ENCODE measurements at regions not wholly inside any gene's neighbourhood (a gene's known extent, or its start where the extent isn't known, plus 50 kb on each side); places are given as distances from the start of the nearest gene placed in this dataset.
"Not testable (repeated sequence)": the region's sequence is repeated elsewhere in the genome, so short reads cannot be mapped to it uniquely, and the experiment has no call there.

DNA sequence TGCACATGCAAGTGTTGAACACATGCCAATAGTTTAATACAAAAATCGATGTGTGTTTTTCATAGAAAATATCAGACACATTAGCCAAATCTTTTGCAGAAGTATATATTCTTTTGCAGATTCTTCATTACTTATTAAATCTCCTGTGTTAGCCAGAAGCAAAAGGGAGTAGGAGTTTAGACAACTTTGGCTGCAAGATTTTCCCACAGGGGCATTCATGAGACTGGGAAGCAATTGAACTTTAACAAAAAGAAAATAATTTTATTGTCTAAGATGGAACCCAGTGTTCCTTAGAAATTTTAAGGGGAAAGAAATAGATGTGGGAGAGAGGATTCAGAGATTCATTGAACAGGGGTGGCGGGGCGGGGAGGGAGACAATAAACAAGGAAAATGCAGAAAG, 1336.0 kb downstream of the GATA3 start:
- Histone ChIP-seq H3K36me3 (ENCODE audit: insufficient read depth, low read length) (no peaks in the 10 kb centered on the region), H3K9me3 (ENCODE audit: control insufficient read depth in 1 of 2, insufficient read depth in 1 of 2, low read length in 2 of 2) (no peaks in the 10 kb centered on the region), H3K27ac (ENCODE audit: low read depth in 1 of 2, low read length in 2 of 2) (no peak overlapping the region), H3K4me3 (ENCODE audit: low read length) (no peak overlapping the region), H3K27me3 (ENCODE audit: control insufficient read depth in 1 of 2, insufficient read depth in 2 of 2, low read length in 2 of 2) (peaks cover 0 to 3% of the 10 kb centered on the region in 2 experiments), H3K4me1 (ENCODE audit: insufficient read depth, low read length) (no peaks in the 10 kb centered on the region)
- H3K4me1 Mint-ChIP-seq (ENCODE audit: low read depth) = no peaks in the 10 kb centered on the region
- ATAC-seq (ENCODE audit: poor library complexity) = no peak
- ChIA-PET POLR2A (no interaction called here), CTCF (no interaction called here)
- H3K27me3 Mint-ChIP-seq = peaks cover 37% of the 10 kb centered on the region
- no peak for DNase-seq
- no peaks in the 10 kb centered on the region for H3K9me3 Mint-ChIP-seq
- H3K4me3 Mint-ChIP-seq = no peak overlapping the region
- TF ChIP-seq, protein P1, sequence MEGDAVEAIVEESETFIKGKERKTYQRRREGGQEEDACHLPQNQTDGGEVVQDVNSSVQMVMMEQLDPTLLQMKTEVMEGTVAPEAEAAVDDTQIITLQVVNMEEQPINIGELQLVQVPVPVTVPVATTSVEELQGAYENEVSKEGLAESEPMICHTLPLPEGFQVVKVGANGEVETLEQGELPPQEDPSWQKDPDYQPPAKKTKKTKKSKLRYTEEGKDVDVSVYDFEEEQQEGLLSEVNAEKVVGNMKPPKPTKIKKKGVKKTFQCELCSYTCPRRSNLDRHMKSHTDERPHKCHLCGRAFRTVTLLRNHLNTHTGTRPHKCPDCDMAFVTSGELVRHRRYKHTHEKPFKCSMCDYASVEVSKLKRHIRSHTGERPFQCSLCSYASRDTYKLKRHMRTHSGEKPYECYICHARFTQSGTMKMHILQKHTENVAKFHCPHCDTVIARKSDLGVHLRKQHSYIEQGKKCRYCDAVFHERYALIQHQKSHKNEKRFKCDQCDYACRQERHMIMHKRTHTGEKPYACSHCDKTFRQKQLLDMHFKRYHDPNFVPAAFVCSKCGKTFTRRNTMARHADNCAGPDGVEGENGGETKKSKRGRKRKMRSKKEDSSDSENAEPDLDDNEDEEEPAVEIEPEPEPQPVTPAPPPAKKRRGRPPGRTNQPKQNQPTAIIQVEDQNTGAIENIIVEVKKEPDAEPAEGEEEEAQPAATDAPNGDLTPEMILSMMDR (IDR thresholded peaks at IDR 0.05) = no peak
- no peaks in the 10 kb centered on the region for H3K36me3 Mint-ChIP-seq (ENCODE audit: low read depth)
- H3K27ac Mint-ChIP-seq = no peak overlapping the region
- intact Hi-C loops (cut with DNase I, micrococcal nuclease) = no loop called here

DNA sequence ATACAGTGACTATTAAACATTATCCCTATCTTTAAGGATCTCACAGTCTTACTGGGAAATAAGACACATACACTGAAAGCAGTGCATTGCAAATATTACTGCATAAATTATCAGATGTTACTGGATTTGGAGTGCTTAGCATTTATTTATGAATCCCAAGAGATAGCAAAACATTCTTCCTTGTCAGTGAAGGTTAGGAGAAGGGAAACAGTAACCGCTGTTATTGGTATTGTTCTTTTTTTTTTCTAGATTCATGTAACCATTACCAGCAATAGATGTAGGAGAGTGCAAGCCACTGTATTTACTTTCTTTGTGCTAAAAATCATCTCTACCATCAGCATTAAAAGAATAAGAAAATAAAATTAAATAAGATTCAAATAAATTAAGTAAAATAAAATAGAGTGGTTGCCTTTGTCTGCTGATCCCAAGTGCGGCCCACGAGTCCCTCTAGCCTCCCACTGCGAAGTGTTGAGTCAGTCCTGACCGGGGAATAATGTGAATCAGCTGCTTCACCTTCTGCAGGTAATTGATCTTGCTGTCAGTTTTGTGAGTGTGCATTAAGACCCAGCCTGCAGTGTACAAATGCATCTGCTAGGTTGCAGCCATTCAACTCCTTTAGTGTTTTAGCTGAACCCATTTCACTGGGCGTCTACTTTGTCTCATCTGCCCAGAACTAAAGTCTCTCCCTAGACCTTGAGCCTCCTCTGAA, 1344.9 kb downstream of the GATA3 start:
- no peaks in the 10 kb centered on the region for H3K4me1 ChIP-seq (ENCODE audit: insufficient read depth, low read length)
- Mint-ChIP-seq H3K27ac (no peak overlapping the region), H3K9me3 (no peaks in the 10 kb centered on the region), H3K27me3 (peaks cover 12% of the 10 kb centered on the region), H3K4me1 (ENCODE audit: low read depth) (no peaks in the 10 kb centered on the region), H3K4me3 (no peak overlapping the region), H3K36me3 (ENCODE audit: low read depth) (no peaks in the 10 kb centered on the region)
- H3K9me3 ChIP-seq (ENCODE audit: control insufficient read depth in 1 of 2, insufficient read depth in 1 of 2, low read length in 2 of 2) = no peaks in the 10 kb centered on the region
- no peak overlapping the region for H3K27ac ChIP-seq (ENCODE audit: low read depth in 1 of 2, low read length in 2 of 2)
- intact Hi-C loops (cut with DNase I, micrococcal nuclease) = no loop called here
- peaks cover 0 to 3% of the 10 kb centered on the region in 2 experiments for H3K27me3 ChIP-seq (ENCODE audit: control insufficient read depth in 1 of 2, insufficient read depth in 2 of 2, low read length in 2 of 2)
- DNase-seq (no peak), ATAC-seq (ENCODE audit: poor library complexity) (no peak)
- H3K4me3 ChIP-seq (ENCODE audit: low read length) = no peak overlapping the region
- TF ChIP-seq, protein P1 (IDR thresholded peaks at IDR 0.05) = no peak
- H3K36me3 ChIP-seq (ENCODE audit: insufficient read depth, low read length) = no peaks in the 10 kb centered on the region
- ChIA-PET CTCF (no interaction called here), POLR2A (no interaction called here)

DNA sequence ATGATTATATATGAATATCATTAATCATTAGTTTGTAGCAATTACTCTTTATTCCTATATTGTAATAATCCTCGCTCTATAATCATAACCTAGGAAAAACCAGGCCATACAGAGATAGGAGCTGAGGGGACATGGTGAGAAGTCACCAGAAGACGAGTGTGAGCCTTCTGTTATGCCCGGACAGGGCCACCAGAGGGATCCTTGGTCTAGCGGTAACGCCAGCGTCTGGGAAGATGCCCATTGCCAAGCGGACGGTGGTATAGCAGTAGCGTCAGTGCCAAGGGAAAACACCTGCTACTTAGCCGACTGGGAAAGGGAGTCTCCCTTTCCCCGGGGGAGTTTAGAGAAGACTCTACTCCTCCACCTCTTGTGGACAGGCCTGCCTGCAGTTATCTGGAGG, 1347.6 kb downstream of the GATA3 start:
- DNase-seq; CTCF ChIA-PET; H3K27me3 Mint-ChIP-seq; H3K36me3 ChIP-seq (ENCODE audit: insufficient read depth, low read length); intact Hi-C loops (cut with DNase I, micrococcal nuclease); H3K9me3 ChIP-seq (ENCODE audit: control insufficient read depth in 1 of 2, insufficient read depth in 1 of 2, low read length in 2 of 2); H3K4me1 Mint-ChIP-seq (ENCODE audit: low read depth); H3K27me3 ChIP-seq (ENCODE audit: control insufficient read depth in 1 of 2, insufficient read depth in 2 of 2, low read length in 2 of 2); H3K27ac ChIP-seq (ENCODE audit: low read depth in 1 of 2, low read length in 2 of 2); H3K9me3 Mint-ChIP-seq; H3K4me3 Mint-ChIP-seq; ATAC-seq (ENCODE audit: poor library complexity); POLR2A ChIA-PET; H3K27ac Mint-ChIP-seq; H3K4me3 ChIP-seq (ENCODE audit: low read length); H3K36me3 Mint-ChIP-seq (ENCODE audit: low read depth); H3K4me1 ChIP-seq (ENCODE audit: insufficient read depth, low read length): not testable (repeated sequence)

DNA sequence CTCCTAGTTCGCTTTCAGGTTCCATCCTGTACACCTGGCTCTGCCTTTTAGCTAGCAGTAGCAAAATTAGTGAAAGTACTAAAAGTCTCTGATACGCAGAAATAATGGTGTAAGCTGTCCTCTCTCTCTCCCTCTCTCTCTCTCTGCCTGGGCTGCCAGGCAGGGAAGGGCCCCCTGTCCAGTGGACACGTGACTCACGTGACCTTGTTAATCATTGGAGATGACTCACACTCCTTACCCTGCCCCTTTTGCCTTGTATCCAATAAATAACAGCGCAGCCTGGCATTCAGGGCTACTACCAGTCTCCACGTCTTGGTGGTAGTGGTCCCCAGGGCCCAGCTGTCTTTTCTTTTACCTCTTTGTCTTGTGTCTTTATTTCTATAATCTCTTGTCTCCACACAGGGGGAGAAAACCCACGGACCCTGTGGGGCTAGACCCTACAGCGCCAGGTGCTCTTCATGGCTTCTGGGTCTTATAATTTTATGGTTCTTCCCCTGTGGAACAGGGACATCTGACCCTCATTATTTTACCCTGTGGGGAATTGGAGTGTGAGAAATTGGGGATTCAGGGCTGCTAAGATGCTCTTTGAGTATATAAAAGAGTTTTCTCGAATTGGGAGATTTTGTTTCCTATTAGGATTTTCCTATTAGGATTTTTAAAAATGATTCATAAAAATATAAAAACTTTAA, 1348.2 kb downstream of the GATA3 start:
- H3K4me3 ChIP-seq (ENCODE audit: low read length); CTCF ChIA-PET; ATAC-seq (ENCODE audit: poor library complexity); H3K27ac ChIP-seq (ENCODE audit: low read depth in 1 of 2, low read length in 2 of 2); H3K9me3 ChIP-seq (ENCODE audit: control insufficient read depth in 1 of 2, insufficient read depth in 1 of 2, low read length in 2 of 2); H3K9me3 Mint-ChIP-seq; DNase-seq; H3K27ac Mint-ChIP-seq; POLR2A ChIA-PET; H3K4me1 Mint-ChIP-seq (ENCODE audit: low read depth); intact Hi-C loops (cut with DNase I, micrococcal nuclease); H3K36me3 Mint-ChIP-seq (ENCODE audit: low read depth); H3K4me1 ChIP-seq (ENCODE audit: insufficient read depth, low read length); H3K36me3 ChIP-seq (ENCODE audit: insufficient read depth, low read length); H3K27me3 ChIP-seq (ENCODE audit: control insufficient read depth in 1 of 2, insufficient read depth in 2 of 2, low read length in 2 of 2); H3K4me3 Mint-ChIP-seq; H3K27me3 Mint-ChIP-seq: not testable (repeated sequence)

DNA sequence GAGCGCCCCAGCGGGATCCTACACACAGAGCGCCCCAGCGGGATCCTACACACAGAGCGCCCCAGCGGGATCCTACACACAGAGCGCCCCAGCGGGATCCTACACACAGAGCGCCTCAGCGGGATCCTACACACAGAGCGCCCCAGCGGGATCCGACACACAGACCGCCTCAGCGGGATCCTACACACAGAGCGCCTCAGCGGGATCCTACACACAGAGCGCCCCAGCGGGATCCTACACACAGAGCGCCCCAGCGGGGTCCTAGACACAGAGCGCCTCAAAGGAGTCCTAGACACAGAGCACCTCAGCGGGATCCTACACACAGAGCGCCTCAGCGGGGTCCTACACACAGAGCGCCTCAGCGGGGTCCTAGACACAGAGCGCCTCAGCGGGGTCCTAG, 1352.7 kb downstream of the GATA3 start:
- H3K4me1 Mint-ChIP-seq (ENCODE audit: low read depth); H3K36me3 ChIP-seq (ENCODE audit: insufficient read depth, low read length); H3K36me3 Mint-ChIP-seq (ENCODE audit: low read depth); H3K4me3 Mint-ChIP-seq; H3K27me3 ChIP-seq (ENCODE audit: control insufficient read depth in 1 of 2, insufficient read depth in 2 of 2, low read length in 2 of 2); DNase-seq; POLR2A ChIA-PET; intact Hi-C loops (cut with DNase I, micrococcal nuclease); H3K27ac Mint-ChIP-seq; ATAC-seq (ENCODE audit: poor library complexity); H3K27ac ChIP-seq (ENCODE audit: low read depth in 1 of 2, low read length in 2 of 2); H3K27me3 Mint-ChIP-seq; H3K4me1 ChIP-seq (ENCODE audit: insufficient read depth, low read length); CTCF ChIA-PET; H3K4me3 ChIP-seq (ENCODE audit: low read length): not testable (repeated sequence)
- peaks cover 0 to 15% of the 10 kb centered on the region in 2 experiments for H3K9me3 ChIP-seq (ENCODE audit: control insufficient read depth in 1 of 2, insufficient read depth in 1 of 2, low read length in 2 of 2)
- H3K9me3 Mint-ChIP-seq = peaks cover 12% of the 10 kb centered on the region

Measured in CD4-positive, alpha-beta T cell (primary cell).